Right lobe of liver (tissue), 4 donors: ENCODE measurements at regions not wholly inside any gene's neighbourhood (a gene's known extent, or its start where the extent isn't known, plus 50 kb on each side); places are given as distances from the start of the nearest gene placed in this dataset.

Experiments
- CTCF ChIP-seq, 4 donors: fragments of 200-600 bp in 3 of 4; fragments of 450-650 bp in 1 of 4; IDR thresholded peaks; one replicate each; pipeline versions ENCODE4 v1.5.1 to v1.8.0; 2016 to 2022; ENCODE audit warnings: antibody characterized with exemption in 4 of 4, mild to moderate bottlenecking in 2 of 4
- POLR2A ChIP-seq: fragments of 450-650 bp; IDR thresholded peaks from one replicate; pipeline ENCODE4 v1.6.1; 2017; ENCODE audit warnings: antibody characterized with exemption, mild to moderate bottlenecking
- donor health status: DM: no; HTN: no; CAD: no.
- donor health status: DM: no; HTN: no; CAD: no.
- donor health status: DM: no; HTN: yes; CAD: no.

- TF ChIP-seq CTCF (IDR thresholded peaks at IDR 0.05) (no peak), POLR2A (no peak)
Measured at GRCh38 chr4:58734030-58734674, 1624.0 kb upstream of the IGFBP7 start.
